H9 (cell line): ENCODE measurements at regions not wholly inside any gene's neighbourhood (a gene's known extent, or its start where the extent isn't known, plus 50 kb on each side); places are given as distances from the start of the nearest gene placed in this dataset.

Experiments used
- DNase-seq: peaks from one replicate; pipeline ENCODE4 v3.0.0-alpha.2; 2017
- H2AFZ ChIP-seq: one replicate; pipeline ENCODE4 v1.6.1; 2013; ENCODE audit warnings: mild to moderate bottlenecking, low read length, control low read depth, moderate library complexity
- H2AK5ac ChIP-seq: 2 replicates; pipeline ENCODE4 v1.6.1; 2013; ENCODE audit warnings: low read length, control low read depth, mixed read lengths; ENCODE audit not compliant: insufficient read length
- H2BK120ac ChIP-seq: one replicate; pipeline ENCODE4 v1.6.1; 2013; ENCODE audit warnings: low read depth, mild to moderate bottlenecking, low read length, control low read depth, inconsistent platforms; ENCODE audit not compliant: poor library complexity, severe bottlenecking
- H2BK12ac ChIP-seq: 2 replicates; pipeline ENCODE4 v1.6.1; 2013; ENCODE audit warnings: low read length, control low read depth, mixed read lengths, low read depth; ENCODE audit not compliant: insufficient read length
- H2BK15ac ChIP-seq: 2 replicates; pipeline ENCODE4 v1.6.1; 2013; ENCODE audit warnings: low read depth, low read length, control low read depth
- H2BK20ac ChIP-seq: one replicate; pipeline ENCODE4 v1.6.1; 2013; ENCODE audit warnings: low read depth, mild to moderate bottlenecking, low read length, control low read depth, inconsistent platforms; ENCODE audit not compliant: poor library complexity, severe bottlenecking
- H2BK5ac ChIP-seq: 2 replicates; pipeline ENCODE4 v1.6.1; 2013; ENCODE audit warnings: low read length, control low read depth, mixed read lengths; ENCODE audit not compliant: insufficient read length
- H3K14ac ChIP-seq: 2 replicates; pipeline ENCODE4 v1.6.1; 2013; ENCODE audit warnings: low read length, control low read depth; ENCODE audit not compliant: insufficient read depth
- H3K18ac ChIP-seq: 2 replicates; pipeline ENCODE4 v1.6.1; 2013; ENCODE audit warnings: low read depth, mild to moderate bottlenecking, mixed read lengths, low read length, control low read depth; ENCODE audit not compliant: insufficient read length
- H3K23ac ChIP-seq: 2 replicates; pipeline ENCODE4 v1.6.1; 2013; ENCODE audit warnings: low read length, control low read depth, mixed read lengths, low read depth; ENCODE audit not compliant: insufficient read length
- H3K23me2 ChIP-seq: 2 replicates; pipeline ENCODE4 v1.6.1; 2013; ENCODE audit warnings: low read depth, mild to moderate bottlenecking, mixed read lengths, low read length, control low read depth; ENCODE audit not compliant: insufficient read length, poor library complexity, severe bottlenecking
- H3K27ac ChIP-seq: 2 replicates; pipeline ENCODE4 v1.5.1; 2013; ENCODE audit warnings: low read length, control low read depth, mixed read lengths, low read depth; ENCODE audit not compliant: insufficient read length
- H3K27me3 ChIP-seq: 2 replicates; pipeline ENCODE4 v1.6.1; 2013; ENCODE audit warnings: low read length, control low read depth, inconsistent platforms; ENCODE audit not compliant: insufficient read depth
- H3K4ac ChIP-seq: 2 replicates; pipeline ENCODE4 v1.6.1; 2013; ENCODE audit warnings: low read depth, mild to moderate bottlenecking, control low read depth, inconsistent platforms, low read length, moderate library complexity
- H3K4me1 ChIP-seq: 2 replicates; pipeline ENCODE4 v1.6.1; 2013; ENCODE audit warnings: low read length, control low read depth, inconsistent platforms; ENCODE audit not compliant: insufficient read depth
- H3K4me2 ChIP-seq: 2 replicates; pipeline ENCODE4 v1.6.1; 2013; ENCODE audit warnings: low read length, control low read depth, mixed read lengths; ENCODE audit not compliant: insufficient read length, insufficient read depth
- H3K56ac ChIP-seq: 2 replicates; pipeline ENCODE4 v1.6.1; 2013; ENCODE audit warnings: low read depth, mild to moderate bottlenecking, mixed read lengths, low read length, control low read depth; ENCODE audit not compliant: insufficient read length
- H3K79me1 ChIP-seq: 2 replicates; pipeline ENCODE4 v1.6.1; 2013; ENCODE audit warnings: low read depth, mild to moderate bottlenecking, moderate library complexity, low read length, control low read depth, inconsistent platforms; ENCODE audit not compliant: insufficient read depth, poor library complexity, severe bottlenecking
- H3K79me2 ChIP-seq: 2 replicates; pipeline ENCODE4 v1.6.1; 2013; ENCODE audit warnings: low read length, control low read depth, inconsistent platforms; ENCODE audit not compliant: insufficient read depth
- H3K9ac ChIP-seq: 2 replicates; pipeline ENCODE4 v1.6.1; 2013; ENCODE audit warnings: low read length, control low read depth, mixed read lengths; ENCODE audit not compliant: insufficient read length; ENCODE audit errors: extremely low read depth
- H3K9me3 ChIP-seq: one replicate; pipeline ENCODE4 v1.6.1; 2013; ENCODE audit warnings: low read depth, low read length, inconsistent platforms; ENCODE audit not compliant: control insufficient read depth
- H3T11ph ChIP-seq: one replicate; pipeline ENCODE4 v1.6.1; 2013; ENCODE audit warnings: mild to moderate bottlenecking, low read length, control low read depth, inconsistent platforms
- H4K20me1 ChIP-seq: one replicate; pipeline ENCODE4 v1.6.1; 2013; ENCODE audit not compliant: control insufficient read depth, insufficient read length, insufficient read depth
- H4K5ac ChIP-seq: 2 replicates; pipeline ENCODE4 v1.6.1; 2013; ENCODE audit warnings: low read depth, mild to moderate bottlenecking, mixed read lengths, low read length, control low read depth; ENCODE audit not compliant: insufficient read length
- H4K8ac ChIP-seq: replicated peaks from 2 replicates; pipeline ENCODE4 v1.6.1; 2013; ENCODE audit warnings: low read length, control low read depth, mixed read lengths, low read depth; ENCODE audit not compliant: insufficient read length
- H4K91ac ChIP-seq: 2 replicates; pipeline ENCODE4 v1.6.1; 2013; ENCODE audit warnings: low read depth, mild to moderate bottlenecking, moderate library complexity, mixed read lengths, low read length, control low read depth; ENCODE audit not compliant: insufficient read length
- H3K27ac Mint-ChIP-seq, 3 experiments: 2 replicates in 2 of 3; 3 replicates in 1 of 3; pipeline ENCODE4 v1.8.0; 2020 to 2021; ENCODE audit warnings: mixed read lengths in 3 of 3, mild to moderate bottlenecking in 1 of 3, moderate library complexity in 1 of 3
- H3K27me3 Mint-ChIP-seq: 2 replicates; pipeline ENCODE4 v1.8.0; 2021; ENCODE audit warnings: low read depth, mild to moderate bottlenecking, moderate library complexity, mixed read lengths
- H3K36me3 Mint-ChIP-seq, 3 experiments: 2 replicates in 2 of 3; 3 replicates in 1 of 3; pipeline ENCODE4 v1.8.0; 2020 to 2021; ENCODE audit warnings: low read depth in 3 of 3, mixed read lengths in 3 of 3; ENCODE audit not compliant: insufficient read depth in 1 of 3
- H3K4me1 Mint-ChIP-seq, 2 experiments: 2 replicates each; pipeline ENCODE4 v1.8.0; 2020; ENCODE audit warnings: mixed read lengths in 2 of 2
- H3K4me3 Mint-ChIP-seq, 2 experiments: 2 replicates in 1 of 2; 3 replicates in 1 of 2; pipeline ENCODE4 v1.8.0; 2020 to 2021; ENCODE audit warnings: mild to moderate bottlenecking in 2 of 2, mixed read lengths in 2 of 2, moderate library complexity in 1 of 2
- H3K9me3 Mint-ChIP-seq, 2 experiments: 2 replicates in 1 of 2; 3 replicates in 1 of 2; pipeline ENCODE4 v1.8.0; 2020; ENCODE audit warnings: mild to moderate bottlenecking in 2 of 2, mixed read lengths in 2 of 2, moderate library complexity in 1 of 2
- CTCF ChIP-seq: fragments of 200-600 bp; sonication (generic); conservative IDR thresholded peaks from 3 replicates; pipeline ENCODE4 v1.8.0; 2021; ENCODE audit warnings: antibody characterized with exemption, mild to moderate bottlenecking
- WGBS: extraction: QIAGEN DNeasy Blood & Tissue Kit; methylation state at CpG from one replicate; pipeline ENCODE4 v1.1.7; 2013; ENCODE audit warnings: missing lambda C conversion rate, low lambda C conversion rate, mixed read lengths; ENCODE audit not compliant: insufficient read length; ENCODE audit errors: extremely low coverage; 5-methylcytosine and 5-hydroxymethylcytosine counted together

GRCh38 chr2:2571301-2572150 lies 240.5 kb upstream of the MYT1L start:
- H4K91ac ChIP-seq: no peak overlapping the region
- no peak overlapping the region for H3K4ac ChIP-seq
- no peak overlapping the region for H3K4me2 ChIP-seq
- no peak overlapping the region for H3K56ac ChIP-seq
- no peak overlapping the region for H3K27ac ChIP-seq
- no peak overlapping the region for H3K14ac ChIP-seq
- no peak overlapping the region for H3K9ac ChIP-seq
- H2BK120ac ChIP-seq: no peak overlapping the region
- no peaks in the 10 kb centered on the region for H3K4me1 Mint-ChIP-seq
- no peak overlapping the region for H4K8ac ChIP-seq
- H3K79me2 ChIP-seq: no peaks in the 10 kb centered on the region
- H3T11ph ChIP-seq: no peak overlapping the region
- no peak for DNase-seq
- H3K27ac Mint-ChIP-seq: no peak overlapping the region
- H3K36me3 Mint-ChIP-seq: no peaks in the 10 kb centered on the region
- H4K5ac ChIP-seq: no peak overlapping the region
- H2BK5ac ChIP-seq: no peak overlapping the region
- no peaks in the 10 kb centered on the region; the same call in 1 of the 2 replicates for H3K27me3 Mint-ChIP-seq
- no peak overlapping the region for H3K4me3 Mint-ChIP-seq
- peaks cover 4% of the 10 kb centered on the region for H3K9me3 ChIP-seq
- no peaks in the 10 kb centered on the region for H3K9me3 Mint-ChIP-seq
- no peaks in the 10 kb centered on the region for H3K4me1 ChIP-seq
- H3K23ac ChIP-seq: no peak overlapping the region
- no peak overlapping the region for H2AK5ac ChIP-seq
- H3K23me2 ChIP-seq: no peaks in the 10 kb centered on the region
- no peak overlapping the region for H3K18ac ChIP-seq
- TF ChIP-seq CTCF: no peak
- no peaks in the 10 kb centered on the region for H3K79me1 ChIP-seq
- H2BK12ac ChIP-seq: no peak overlapping the region
- no peaks in the 10 kb centered on the region for H4K20me1 ChIP-seq
- no peak overlapping the region for H2BK15ac ChIP-seq
- H3K27me3 ChIP-seq: no peaks in the 10 kb centered on the region
- no peak overlapping the region for H2AFZ ChIP-seq
- no CpG with 5 or more reads among the region's 41 CpGs for WGBS
- no peak overlapping the region for H2BK20ac ChIP-seq
